ENCODE measurements at regions not wholly inside any gene's neighbourhood (a gene's known extent, or its start where the extent isn't known, plus 50 kb on each side); places are given as distances from the start of the nearest gene placed in this dataset.

DNA sequence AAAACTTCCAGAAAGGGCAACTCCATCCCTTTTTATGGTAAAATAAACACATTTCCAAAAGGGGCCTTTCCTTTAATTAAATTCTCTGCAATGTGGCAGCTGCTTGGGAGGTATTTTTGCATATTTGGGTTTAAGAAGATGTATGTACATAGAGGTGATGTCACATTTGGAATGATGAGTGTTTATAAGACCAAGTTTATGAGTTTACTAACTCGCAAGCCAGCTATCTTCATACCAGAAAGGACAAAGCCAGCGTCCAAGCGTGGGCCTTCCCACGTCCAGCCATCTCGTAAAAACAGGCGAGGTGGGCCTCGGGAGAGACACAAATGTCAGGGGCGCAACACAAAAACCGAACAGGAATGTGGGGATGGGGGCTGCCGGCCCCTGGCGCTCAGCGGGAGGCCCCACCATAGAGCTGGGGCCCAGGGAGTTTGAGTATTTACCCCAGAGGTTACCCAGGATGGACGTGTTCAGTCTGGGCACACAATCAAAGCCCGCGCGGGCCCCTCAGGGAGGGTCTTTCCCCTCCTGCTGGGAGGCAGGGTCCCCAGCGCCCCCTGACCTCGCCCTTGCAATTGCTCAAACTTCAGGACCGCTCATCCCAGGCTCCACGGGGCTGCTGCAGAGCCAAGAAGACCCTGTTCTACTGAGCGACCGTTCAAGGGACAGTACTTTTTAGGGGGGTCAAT is 137.3 kb downstream of the TWIST2 start:
- no peak for DNase-seq

GRCh38 chr2:238985931-238986446 is 138.1 kb downstream of the TWIST2 start:
- DNase-seq, result no peak

- no peak for DNase-seq
Measured at GRCh38 chr2:238986491-238987351, 138.8 kb downstream of the TWIST2 start.

- peak; percentile 61 for DNase-seq
Measured at GRCh38 chr2:238987352-238987981, 139.6 kb downstream of the TWIST2 start.

DNA sequence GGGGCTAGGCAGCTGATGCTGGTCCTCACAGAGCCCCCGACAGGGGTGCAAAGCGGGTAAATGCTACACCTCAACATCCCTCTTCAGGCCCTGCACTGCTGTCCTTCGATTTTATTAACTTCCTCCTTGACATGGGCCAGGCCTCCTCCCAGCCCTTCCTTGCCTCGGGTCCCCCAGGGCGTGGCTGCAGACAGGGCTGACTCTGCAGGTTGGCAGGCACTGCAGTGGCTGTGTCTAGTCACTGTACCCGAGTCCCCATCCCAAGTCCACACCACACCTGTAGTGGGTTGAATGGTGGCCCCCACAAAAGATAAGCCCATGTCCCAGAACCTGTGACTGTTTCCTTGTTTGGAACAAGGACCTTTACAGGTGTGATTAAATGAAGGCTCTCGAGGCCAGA is 140.2 kb downstream of the TWIST2 start:
- no peak for DNase-seq

DNA sequence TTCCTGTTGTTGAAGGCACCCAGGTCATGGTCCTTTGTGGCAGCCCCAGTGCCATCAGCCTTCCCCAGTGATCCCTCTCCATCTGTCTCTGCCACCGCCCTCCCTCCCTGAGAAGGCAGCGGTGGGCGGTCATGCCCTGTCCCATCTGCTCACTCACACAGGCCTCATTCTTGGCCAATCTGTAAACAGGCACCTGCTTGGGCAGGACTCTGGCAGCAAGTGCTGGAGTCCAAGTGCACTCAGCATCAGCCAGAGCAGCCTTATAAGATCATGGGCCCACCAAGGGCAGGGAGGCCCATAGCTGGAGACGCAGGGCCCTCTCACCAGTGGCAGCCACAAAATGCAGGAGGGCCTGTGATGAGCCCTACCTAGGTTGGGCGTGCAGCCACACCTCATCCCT is 140.9 kb downstream of the TWIST2 start:
- no peak for DNase-seq

DNA sequence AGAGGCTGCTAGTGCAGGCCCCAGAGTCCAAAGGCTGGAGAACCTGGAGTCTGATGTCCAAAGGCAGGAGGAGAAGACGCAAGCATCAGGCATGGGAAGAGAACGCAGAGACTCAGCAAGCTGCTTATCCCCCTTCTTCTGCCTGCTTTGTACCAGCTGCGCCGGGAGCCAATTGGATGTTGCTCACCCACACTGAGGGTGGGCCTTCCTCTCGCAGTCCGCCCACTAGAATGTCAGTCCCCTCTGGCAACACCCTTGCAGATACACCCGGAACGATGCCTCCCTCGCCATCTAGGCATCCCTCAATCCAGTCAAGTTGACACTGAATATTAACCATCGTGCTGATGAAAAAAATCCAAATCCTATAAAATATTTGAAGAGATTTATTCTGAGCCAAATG is 141.6 kb downstream of the TWIST2 start:
- DNase-seq, result no peak

GRCh38 chr2:238994432-238994831 is 146.5 kb downstream of the TWIST2 start:
- no peak for DNase-seq

- no peak for DNase-seq
Measured at GRCh38 chr2:238994876-238995275, 147.0 kb downstream of the TWIST2 start.

DNA sequence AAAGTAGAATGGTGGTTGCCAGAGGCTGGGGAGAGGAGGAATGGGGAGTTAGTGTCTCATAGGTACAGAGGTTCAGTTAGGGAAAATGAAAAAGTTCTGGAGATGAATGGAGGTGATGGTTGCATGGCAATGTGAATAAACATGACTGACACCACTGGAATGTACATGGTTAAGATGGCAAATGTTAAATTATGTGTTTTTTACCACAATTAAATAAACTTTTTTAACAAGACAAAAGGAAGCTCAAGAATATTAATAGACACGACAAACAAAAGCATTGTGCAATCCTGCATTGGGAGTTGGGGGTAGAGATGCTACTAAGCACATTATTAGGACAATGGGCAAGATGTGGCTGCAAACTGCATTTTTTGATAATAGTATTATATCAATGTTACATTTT is 147.7 kb downstream of the TWIST2 start:
- DNase-seq, result no peak

DNA sequence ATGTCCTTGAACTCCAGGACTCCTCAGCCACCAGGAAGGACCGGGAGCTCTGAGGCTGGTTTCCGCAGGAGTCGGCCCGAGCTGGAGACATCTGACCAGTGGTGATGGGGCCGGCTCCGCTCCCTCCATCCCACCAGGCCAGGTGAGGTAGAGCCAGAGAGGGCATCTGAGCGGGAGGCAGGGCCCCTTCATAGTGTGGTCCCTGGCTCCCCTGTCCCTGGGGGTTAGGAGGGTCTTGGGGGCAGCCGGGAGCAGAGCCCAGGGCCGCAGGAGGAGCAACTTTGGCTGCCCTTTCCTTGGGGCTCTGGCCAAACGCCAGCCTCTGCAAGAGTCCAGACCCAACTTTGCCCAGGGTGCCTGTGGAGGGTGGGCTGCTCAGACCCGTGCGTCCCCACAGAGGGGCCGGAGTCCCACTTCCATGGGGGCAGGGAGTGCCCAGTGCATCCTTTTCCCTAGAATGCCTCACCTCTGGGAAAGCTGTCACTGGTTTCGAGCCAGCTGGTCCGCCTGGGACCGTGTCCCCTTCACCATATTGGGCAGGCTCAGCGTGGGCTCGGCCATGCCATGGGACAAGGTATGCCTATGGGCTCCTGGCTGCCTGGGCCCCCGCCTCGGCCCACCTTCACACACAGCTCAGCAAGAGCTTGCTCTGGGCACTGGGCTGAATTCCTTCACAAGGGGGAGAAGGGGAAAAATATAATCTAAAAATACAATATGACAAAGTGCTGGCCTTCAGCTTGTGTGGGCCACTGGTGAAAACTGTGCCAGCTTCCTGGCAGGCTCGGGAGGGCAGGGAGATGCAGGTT is 148.6 kb downstream of the TWIST2 start:
- DNase-seq, result no peak

DNA sequence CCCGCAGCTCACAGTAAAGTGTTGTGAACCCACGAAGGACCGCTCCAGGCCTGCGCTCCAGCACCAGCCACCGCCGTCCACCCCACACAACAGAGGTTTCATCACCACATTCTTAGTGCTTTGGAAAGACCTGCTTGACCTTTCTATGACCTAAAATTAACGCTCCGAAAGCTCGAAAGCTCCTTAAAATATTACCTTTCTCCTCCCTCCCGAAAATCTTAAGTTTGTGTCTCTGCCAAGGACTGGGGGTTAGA is 149.2 kb downstream of the TWIST2 start:
- DNase-seq, result no peak

DNA sequence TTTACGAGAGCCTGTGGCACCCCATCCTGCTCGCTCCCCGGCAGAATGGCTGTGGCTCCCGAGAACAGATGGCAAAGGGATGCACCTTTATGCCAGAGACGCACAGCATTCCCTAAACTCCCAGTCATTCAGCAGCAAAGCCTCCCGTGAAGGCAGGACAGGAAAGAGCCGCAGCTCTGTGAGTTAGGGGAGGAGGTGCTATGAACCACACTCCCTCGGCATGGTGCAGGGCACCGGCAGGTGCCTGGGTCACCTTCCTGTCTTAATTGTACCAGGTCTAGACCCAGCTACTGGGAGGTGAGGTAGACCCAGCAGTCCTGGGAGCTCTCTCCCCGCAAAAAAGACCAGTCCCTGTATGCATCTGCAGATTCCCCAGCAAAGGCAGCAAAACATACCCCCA is 149.8 kb downstream of the TWIST2 start:
- no peak for DNase-seq

Data from retina (tissue), 1 donor.